H1 (cell line): ENCODE measurements at regions not wholly inside any gene's neighbourhood (a gene's known extent, or its start where the extent isn't known, plus 50 kb on each side); places are given as distances from the start of the nearest gene placed in this dataset.

Source experiments
- CTCF ChIA-PET: fragments of 300-600 bp; sonication (Branson Sonifier 250); formaldehyde crosslinking; loops from one replicate; lab custom pipeline; 2021; ENCODE audit not compliant: partially characterized antibody; lab: Charles Lee
- POLR2A ChIA-PET: fragments of 300-600 bp; sonication (Branson Sonifier 250); formaldehyde crosslinking; loops from one replicate; lab custom pipeline; 2021; ENCODE audit warnings: inconsistent platforms; ENCODE audit not compliant: partially characterized antibody; lab: Charles Lee
- DNase-seq, 2 experiments: peaks; one replicate each; pipeline versions ENCODE4 v3.0.0 to v3.0.0-alpha.2; 2010 to 2022; ENCODE audit warnings: low spot score in 2 of 2, low read depth in 1 of 2, mixed read lengths in 1 of 2
- FAIRE-seq: peaks from 2 replicates; lab custom pipeline; 2011; peaks lifted over from hg19 to GRCh38; lab: Jason Lieb, UNC
- H2AFZ ChIP-seq: 2 replicates; pipeline ENCODE4 v1.8.1; 2012; ENCODE audit warnings: low read length, inconsistent platforms
- H2AK5ac ChIP-seq: 2 replicates; pipeline ENCODE4 v1.6.1; 2013; ENCODE audit warnings: low read depth, low read length
- H2BK120ac ChIP-seq: replicated peaks from 2 replicates; pipeline ENCODE3; 2013; ENCODE audit warnings: low read depth, low read length, inconsistent platforms
- H2BK12ac ChIP-seq: 2 replicates; pipeline ENCODE4 v1.6.1; 2013; ENCODE audit warnings: low read depth, low read length
- H2BK15ac ChIP-seq: 2 replicates; pipeline ENCODE4 v1.6.1; 2013; ENCODE audit warnings: low read length
- H2BK20ac ChIP-seq: 2 replicates; pipeline ENCODE4 v1.6.1; 2013; ENCODE audit warnings: low read length
- H2BK5ac ChIP-seq: 2 replicates; pipeline ENCODE4 v1.6.1; 2013; ENCODE audit warnings: low read depth, low read length
- H3K14ac ChIP-seq: 2 replicates; pipeline ENCODE4 v1.6.1; 2013; ENCODE audit warnings: inconsistent platforms; ENCODE audit not compliant: insufficient read length
- H3K18ac ChIP-seq: 2 replicates; pipeline ENCODE4 v1.6.1; 2013; ENCODE audit warnings: low read length; ENCODE audit errors: extremely low read depth
- H3K23ac ChIP-seq: 2 replicates; pipeline ENCODE4 v1.6.1; 2013; ENCODE audit warnings: inconsistent platforms; ENCODE audit not compliant: insufficient read length
- H3K23me2 ChIP-seq: 2 replicates; pipeline ENCODE4 v1.6.1; 2013; ENCODE audit warnings: low read depth, low read length
- H3K27ac ChIP-seq: 2 replicates; pipeline ENCODE4 v1.6.1; 2011; ENCODE audit warnings: low read depth, low read length, inconsistent platforms
- H3K27me3 ChIP-seq, 4 experiments: replicated peaks in 1 of 4; 1 replicate in 1 of 4; 2 replicates in 3 of 4; pipeline versions ENCODE4 v1.6.1 to v1.8.1; 2011 to 2013; ENCODE audit warnings: low read length in 3 of 4, mild to moderate bottlenecking in 3 of 4, inconsistent platforms in 2 of 4, mixed read lengths in 2 of 4, moderate library complexity in 1 of 4; ENCODE audit not compliant: control insufficient read depth in 3 of 4, insufficient read depth in 3 of 4; ENCODE audit errors: extremely low read depth in 1 of 4
- H3K36me3 ChIP-seq, 4 experiments: 2 replicates each; pipeline versions ENCODE4 v1.6.1 to v1.8.1; 2011 to 2013; ENCODE audit warnings: mild to moderate bottlenecking in 4 of 4, low read length in 3 of 4, moderate library complexity in 2 of 4, control low read depth in 1 of 4, inconsistent platforms in 1 of 4; ENCODE audit not compliant: insufficient read depth in 4 of 4, control insufficient read depth in 2 of 4
- H3K4ac ChIP-seq: replicated peaks from 2 replicates; pipeline ENCODE3; 2013; ENCODE audit warnings: low read length, low read depth, mixed read lengths, inconsistent platforms; ENCODE audit not compliant: insufficient read length
- H3K4me1 ChIP-seq, 4 experiments: replicated peaks in 1 of 4; 1 replicate in 1 of 4; 2 replicates in 3 of 4; pipeline versions ENCODE4 v1.6.1 to v1.8.1; 2011 to 2013; ENCODE audit warnings: low read length in 3 of 4, inconsistent platforms in 2 of 4, mixed read lengths in 1 of 4; ENCODE audit not compliant: insufficient read depth in 4 of 4, control insufficient read depth in 3 of 4
- H3K4me2 ChIP-seq, 2 experiments: 2 replicates each; pipeline versions ENCODE4 v1.6.1 to v1.8.1; 2011 to 2013; ENCODE audit warnings: low read depth in 2 of 2, low read length in 2 of 2, control low read depth in 1 of 2, inconsistent platforms in 1 of 2, mild to moderate bottlenecking in 1 of 2; ENCODE audit not compliant: insufficient read depth in 1 of 2
- H3K4me3 ChIP-seq, 4 experiments: fragments of 200-600, 300-600 bp in 1 of 4; sonication (generic), shearing (Covaris generic), sonication (Bioruptor Twin) in 1 of 4; 2 replicates each; pipeline versions ENCODE4 v1.5.1 to v1.8.1; 2011 to 2016; ENCODE audit warnings: low read length in 4 of 4, low read depth in 3 of 4, control low read depth in 2 of 4, inconsistent platforms in 2 of 4, mild to moderate bottlenecking in 2 of 4, mixed read lengths in 1 of 4, moderate library complexity in 1 of 4; ENCODE audit not compliant: insufficient read depth in 2 of 4; ENCODE audit errors: extremely low read depth in 1 of 4
- H3K56ac ChIP-seq: replicated peaks from 2 replicates; pipeline ENCODE3; 2013; ENCODE audit warnings: low read depth, mild to moderate bottlenecking, mixed read lengths, low read length, inconsistent platforms; ENCODE audit not compliant: insufficient read length
- H3K79me1 ChIP-seq: 2 replicates; pipeline ENCODE4 v1.6.1; 2013; ENCODE audit warnings: low read depth, low read length, control low read depth
- H3K79me2 ChIP-seq, 2 experiments: 2 replicates each; pipeline versions ENCODE4 v1.6.1 to v1.8.1; 2012 to 2013; ENCODE audit warnings: low read length in 2 of 2, mild to moderate bottlenecking in 2 of 2, inconsistent platforms in 1 of 2; ENCODE audit not compliant: insufficient read depth in 2 of 2, control insufficient read depth in 1 of 2
- H3K9ac ChIP-seq, 4 experiments: replicated peaks in 1 of 4; 1 replicate in 1 of 4; 2 replicates in 3 of 4; pipeline versions ENCODE4 v1.6.1 to v1.8.1; 2011 to 2013; ENCODE audit warnings: low read depth in 3 of 4, low read length in 3 of 4, control low read depth in 2 of 4, mild to moderate bottlenecking in 2 of 4, moderate library complexity in 2 of 4, inconsistent platforms in 1 of 4; ENCODE audit errors: extremely low read depth in 1 of 4
- H3K9me3 ChIP-seq, 2 experiments: 2 replicates each; pipeline versions ENCODE4 v1.6.1 to v1.8.1; 2012 to 2013; ENCODE audit warnings: mild to moderate bottlenecking in 2 of 2, moderate library complexity in 2 of 2, control low read depth in 1 of 2, inconsistent platforms in 1 of 2, low read depth in 1 of 2, low read length in 1 of 2, mixed read lengths in 1 of 2; ENCODE audit not compliant: insufficient read depth in 2 of 2
- H4K20me1 ChIP-seq, 2 experiments: replicated peaks in 1 of 2; 2 replicates each; pipeline versions ENCODE3 to v1.8.1; 2011 to 2013; ENCODE audit warnings: inconsistent platforms in 2 of 2, low read length in 2 of 2, mild to moderate bottlenecking in 1 of 2; ENCODE audit not compliant: insufficient read depth in 2 of 2, control insufficient read depth in 1 of 2
- H4K5ac ChIP-seq: 2 replicates; pipeline ENCODE4 v1.6.1; 2013; ENCODE audit warnings: low read length, low read depth, mixed read lengths, inconsistent platforms; ENCODE audit not compliant: insufficient read length
- H4K8ac ChIP-seq: 2 replicates; pipeline ENCODE4 v1.8.0; 2013; ENCODE audit warnings: mild to moderate bottlenecking, moderate library complexity, low read length, inconsistent platforms; ENCODE audit not compliant: insufficient read depth; ENCODE audit errors: extremely low read depth
- H4K91ac ChIP-seq: replicated peaks from 2 replicates; pipeline ENCODE3; 2013; ENCODE audit warnings: low read length, mixed read lengths, inconsistent platforms; ENCODE audit not compliant: insufficient read length
- CBX8 ChIP-seq: fragments of 300-800, 300-1000 bp; sonication (generic); IDR thresholded peaks from 2 replicates; pipeline ENCODE4 v1.7.1; 2016; ENCODE audit warnings: low read depth, low read length, borderline replicate concordance
- CHD2 ChIP-seq: IDR thresholded peaks from 2 replicates; pipeline ENCODE4 v1.6.1; 2012; ENCODE audit warnings: low read length, improper control_type of control experiment
- CTCF ChIP-seq, 3 experiments: IDR thresholded peaks; 1 replicate in 2 of 3; 2 replicates in 1 of 3; pipeline versions ENCODE4 v1.5.1 to v1.6.1; 2011; ENCODE audit warnings: low read length in 3 of 3, mild to moderate bottlenecking in 3 of 3, inconsistent platforms in 2 of 3, low read depth in 1 of 3, moderate library complexity in 1 of 3; ENCODE audit not compliant: insufficient read depth in 1 of 3; ENCODE audit errors: control extremely low read depth in 1 of 3
- KDM1A ChIP-seq: fragments of 200-600, 300-600 bp; sonication (generic); IDR thresholded peaks from 2 replicates; pipeline ENCODE4 v1.7.1; 2016; ENCODE audit warnings: mild to moderate bottlenecking, low read length, borderline replicate concordance
- MAFK ChIP-seq: IDR thresholded peaks from 2 replicates; pipeline ENCODE4 v1.6.1; 2012; ENCODE audit warnings: low read depth, mild to moderate bottlenecking, improper control_type of control experiment, low read length
- RAD21 ChIP-seq, 2 experiments: IDR thresholded peaks in 1 of 2; conservative IDR thresholded peaks in 1 of 2; 2 replicates each; pipeline ENCODE4 v1.6.1; 2011; ENCODE audit warnings: low read depth in 2 of 2, low read length in 2 of 2, improper control_type of control experiment in 1 of 2, inconsistent platforms in 1 of 2, mild to moderate bottlenecking in 1 of 2, moderate library complexity in 1 of 2
- RXRA ChIP-seq: IDR thresholded peaks from 2 replicates; pipeline ENCODE4 v1.6.1; 2011; ENCODE audit warnings: low read depth, mild to moderate bottlenecking, low read length, moderate library complexity; ENCODE audit not compliant: insufficient read depth
- TAF1 ChIP-seq: IDR thresholded peaks from 2 replicates; pipeline ENCODE4 v1.6.1; 2011; ENCODE audit warnings: mild to moderate bottlenecking, low read depth, low read length

GRCh38 chr12:41684997-41685396, 459.7 kb downstream of the GXYLT1 start:
- no peak overlapping the region for H3K18ac ChIP-seq
- no peak overlapping the region for H2BK120ac ChIP-seq
- no peak for FAIRE-seq
- no peak overlapping the region for H3K27ac ChIP-seq
- no peaks in the 10 kb centered on the region for H3K79me1 ChIP-seq
- no peak overlapping the region for H2BK12ac ChIP-seq
- H3K9me3 ChIP-seq: no peaks in the 10 kb centered on the region
- no peak overlapping the region for H3K4me3 ChIP-seq
- no peak overlapping the region for H3K4ac ChIP-seq
- H4K8ac ChIP-seq: no peak overlapping the region
- ChIA-PET POLR2A (no interaction called here), CTCF (interaction anchor here (0.7 to 1.6 kb wide), 4 partner anchors 16 to 186 kb away, joined by 3 to 6 read pairs (median 4); no protein-coding TSS in a partner anchor)
- H4K5ac ChIP-seq: no peak overlapping the region
- no peak overlapping the region for H3K9ac ChIP-seq
- no peak overlapping the region for H2BK15ac ChIP-seq
- no peaks in the 10 kb centered on the region for H4K20me1 ChIP-seq
- no peak overlapping the region for H2BK5ac ChIP-seq
- no peaks in the 10 kb centered on the region for H3K4me1 ChIP-seq
- H3K79me2 ChIP-seq: no peaks in the 10 kb centered on the region
- no peaks in the 10 kb centered on the region for H3K27me3 ChIP-seq
- H3K23me2 ChIP-seq: no peaks in the 10 kb centered on the region
- TF ChIP-seq MAFK (no peak), TAF1 (no peak), CTCF (IDR thresholded peaks at IDR 0.05; ENCODE audit: control extremely low read depth in 1 of 3, insufficient read depth in 1 of 3, low read depth in 1 of 3, low read length in 3 of 3) (peak in 2 of 3 experiments; percentile 20 to 30; a peak in 2 of 4 replicates), KDM1A (no peak), RXRA (no peak), CBX8 (no peak), RAD21 (IDR thresholded peaks at IDR 0.05 in 1 of 2, conservative IDR thresholded peaks at IDR 0.05 in 1 of 2; ENCODE audit: low read depth in 2 of 2, low read length in 2 of 2) (peak; percentile 35 to 48; a peak in 3 of 4 replicates), CHD2 (no peak)
- DNase-seq: no peak
- no peak overlapping the region for H2AK5ac ChIP-seq
- no peak overlapping the region for H3K56ac ChIP-seq
- H2AFZ ChIP-seq: no peak overlapping the region
- H3K36me3 ChIP-seq: no peaks in the 10 kb centered on the region
- no peak overlapping the region for H2BK20ac ChIP-seq
- H3K14ac ChIP-seq: no peak overlapping the region
- H4K91ac ChIP-seq: no peak overlapping the region
- H3K4me2 ChIP-seq: no peak overlapping the region
- H3K23ac ChIP-seq: no peak overlapping the region
